ENCODE measurements at regions not wholly inside any gene's neighbourhood (a gene's known extent, or its start where the extent isn't known, plus 50 kb on each side); places are given as distances from the start of the nearest gene placed in this dataset.
A peak's percentile ranks its signal among the peaks of the same experiment; 100 is the strongest.

DNA sequence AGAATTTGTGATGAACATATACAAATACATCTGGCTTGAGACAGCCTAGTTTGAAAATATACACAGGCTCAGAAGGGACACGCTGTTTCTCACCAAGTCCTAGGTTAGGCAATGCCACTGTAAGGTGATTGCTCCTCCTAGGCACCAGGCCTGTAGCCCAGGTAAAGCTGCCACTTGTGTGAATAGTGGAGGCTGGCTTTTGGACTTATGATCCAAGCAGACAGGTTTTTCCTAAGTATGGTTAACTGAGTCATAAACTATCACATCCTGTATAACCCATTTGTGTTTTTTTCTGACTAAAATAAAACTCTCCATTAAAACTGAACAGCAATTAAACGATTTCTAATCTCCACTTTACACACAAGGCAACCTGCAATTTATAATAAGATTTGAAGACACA lies 81.0 kb downstream of the SEMA4F start:
- peaks cover 40% of the 10 kb centered on the region for H3K4me1 ChIP-seq (replicated peaks; ENCODE audit: insufficient read depth)
- TSS peak; percentile 23 for BruUV-seq (replicated peaks)
- H3K9me3 ChIP-seq (ENCODE audit: insufficient read depth, low read depth): peaks cover 17% of the 10 kb centered on the region; the same call in 1 of the 2 replicates
- no peaks in the 10 kb centered on the region for H4K20me1 ChIP-seq (ENCODE audit: insufficient read depth)
- DNase-seq: peak; percentile 14 to 73
- H3K27ac ChIP-seq: peak overlapping the region; percentile 75
- no peak overlapping the region for H3K4me3 ChIP-seq
- peak overlapping the region; percentile 57 for H3K4me2 ChIP-seq
- H3K79me2 ChIP-seq (ENCODE audit: low read depth): no peaks in the 10 kb centered on the region
- ChIA-PET CTCF (interaction anchor here (1.0 kb wide), 1 partner anchor 100 kb away, joined by 13 read pairs; no protein-coding TSS in a partner anchor), POLR2A (ENCODE audit: unreplicated experiment) (interaction anchor here (0.7 kb wide), 1 partner anchor 25 kb away, joined by 7 read pairs; no protein-coding TSS in a partner anchor)
- no peaks in the 10 kb centered on the region for H3K36me3 ChIP-seq (ENCODE audit: low read depth)
- no peaks in the 10 kb centered on the region for H3K27me3 ChIP-seq (ENCODE audit: insufficient read depth, low read depth)
- no peaks in the 10 kb centered on the region for H3K9me2 ChIP-seq (ENCODE audit: insufficient read depth)
- peak overlapping the region; percentile 42; the same call in 1 of the 2 replicates for H2AFZ ChIP-seq
- H3F3A ChIP-seq (ENCODE audit: insufficient read depth, low read depth): peaks cover 7% of the 10 kb centered on the region; the same call in 1 of the 2 replicates
- intact Hi-C loops (cut with micrococcal nuclease; ENCODE audit: unreplicated experiment): no loop called here
- no peak for TF ChIP-seq EZH2 (IDR thresholded peaks at IDR 0.05; ENCODE audit: low read depth)
- TF ChIP-seq, protein P1, sequence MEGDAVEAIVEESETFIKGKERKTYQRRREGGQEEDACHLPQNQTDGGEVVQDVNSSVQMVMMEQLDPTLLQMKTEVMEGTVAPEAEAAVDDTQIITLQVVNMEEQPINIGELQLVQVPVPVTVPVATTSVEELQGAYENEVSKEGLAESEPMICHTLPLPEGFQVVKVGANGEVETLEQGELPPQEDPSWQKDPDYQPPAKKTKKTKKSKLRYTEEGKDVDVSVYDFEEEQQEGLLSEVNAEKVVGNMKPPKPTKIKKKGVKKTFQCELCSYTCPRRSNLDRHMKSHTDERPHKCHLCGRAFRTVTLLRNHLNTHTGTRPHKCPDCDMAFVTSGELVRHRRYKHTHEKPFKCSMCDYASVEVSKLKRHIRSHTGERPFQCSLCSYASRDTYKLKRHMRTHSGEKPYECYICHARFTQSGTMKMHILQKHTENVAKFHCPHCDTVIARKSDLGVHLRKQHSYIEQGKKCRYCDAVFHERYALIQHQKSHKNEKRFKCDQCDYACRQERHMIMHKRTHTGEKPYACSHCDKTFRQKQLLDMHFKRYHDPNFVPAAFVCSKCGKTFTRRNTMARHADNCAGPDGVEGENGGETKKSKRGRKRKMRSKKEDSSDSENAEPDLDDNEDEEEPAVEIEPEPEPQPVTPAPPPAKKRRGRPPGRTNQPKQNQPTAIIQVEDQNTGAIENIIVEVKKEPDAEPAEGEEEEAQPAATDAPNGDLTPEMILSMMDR (conservative IDR thresholded peaks at IDR 0.05): no peak

DNA sequence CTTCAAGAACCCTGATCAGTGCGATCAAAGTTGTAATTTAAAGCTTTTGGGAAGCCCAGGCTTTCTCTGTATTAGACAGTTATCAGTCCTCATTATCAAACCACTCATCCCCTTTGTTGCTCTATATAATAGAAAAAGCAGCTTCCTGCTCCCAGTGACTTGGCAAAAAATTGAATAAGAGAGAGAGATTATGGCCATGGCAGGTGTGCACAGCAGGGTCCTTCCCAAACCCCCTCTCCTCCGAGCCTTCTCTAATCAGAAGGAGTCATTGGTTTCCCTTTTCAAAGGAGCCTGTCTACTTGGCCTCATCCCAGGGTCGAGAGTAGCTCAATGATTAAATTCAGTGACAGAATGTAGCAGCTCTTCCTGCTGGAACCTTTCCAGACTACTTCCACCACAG lies 81.5 kb downstream of the SEMA4F start:
- no peaks in the 10 kb centered on the region for H4K20me1 ChIP-seq (ENCODE audit: insufficient read depth)
- CTCF ChIA-PET: interaction anchor here (1.0 kb wide), 1 partner anchor 100 kb away, joined by 13 read pairs; no protein-coding TSS in a partner anchor
- peaks cover 15% of the 10 kb centered on the region; the same call in 1 of the 2 replicates for H3K9me3 ChIP-seq (ENCODE audit: insufficient read depth, low read depth)
- no peak for TF ChIP-seq EZH2 (IDR thresholded peaks at IDR 0.05; ENCODE audit: low read depth)
- TF ChIP-seq, protein P1 (conservative IDR thresholded peaks at IDR 0.05): no peak
- intact Hi-C loops (cut with micrococcal nuclease; ENCODE audit: unreplicated experiment): no loop called here
- peaks cover 45% of the 10 kb centered on the region for H3K4me1 ChIP-seq (replicated peaks; ENCODE audit: insufficient read depth)
- peak overlapping the region; percentile 57 for H3K4me2 ChIP-seq
- no peaks in the 10 kb centered on the region for H3K9me2 ChIP-seq (ENCODE audit: insufficient read depth)
- peaks cover 13% of the 10 kb centered on the region; the same call in 1 of the 2 replicates for H3F3A ChIP-seq (ENCODE audit: insufficient read depth, low read depth)
- H3K79me2 ChIP-seq (ENCODE audit: low read depth): no peaks in the 10 kb centered on the region
- POLR2A ChIA-PET (ENCODE audit: unreplicated experiment): interaction anchor here (0.7 kb wide), 1 partner anchor 24 kb away, joined by 7 read pairs; no protein-coding TSS in a partner anchor
- H3K4me3 ChIP-seq: no peak overlapping the region
- H2AFZ ChIP-seq: peak overlapping the region; percentile 42; the same call in 1 of the 2 replicates
- no peaks in the 10 kb centered on the region for H3K36me3 ChIP-seq (ENCODE audit: low read depth)
- H3K27ac ChIP-seq: peak overlapping the region; percentile 75
- DNase-seq: no peak
- H3K27me3 ChIP-seq (ENCODE audit: insufficient read depth, low read depth): no peaks in the 10 kb centered on the region
- no TSS peak for BruUV-seq (replicated peaks)

DNA sequence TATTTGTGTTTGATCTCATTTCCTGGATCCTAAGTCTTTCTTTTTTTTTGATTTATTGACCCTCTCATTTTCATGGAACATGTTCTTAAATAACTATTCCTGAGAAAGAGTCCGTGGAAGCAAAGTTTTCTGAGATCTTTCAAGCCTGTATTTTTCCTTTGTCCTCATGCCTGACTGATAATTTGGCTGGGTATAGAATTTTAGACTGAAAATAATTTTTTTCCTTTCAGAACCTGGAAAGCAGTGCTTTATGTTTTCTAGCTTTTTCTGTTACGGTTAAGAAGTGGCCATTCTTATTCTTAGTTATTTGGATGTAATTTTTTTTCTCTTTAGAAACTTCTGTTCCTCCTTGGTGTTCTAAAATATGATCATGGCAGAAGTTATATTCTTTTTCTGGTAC lies 82.5 kb downstream of the SEMA4F start:
- ChIA-PET CTCF (no interaction called here), POLR2A (ENCODE audit: unreplicated experiment) (no interaction called here)
- no peak for TF ChIP-seq EZH2 (IDR thresholded peaks at IDR 0.05; ENCODE audit: low read depth)
- TF ChIP-seq, protein P1 (conservative IDR thresholded peaks at IDR 0.05): no peak
- no peak overlapping the region for H3K4me2 ChIP-seq
- intact Hi-C loops (cut with micrococcal nuclease; ENCODE audit: unreplicated experiment): no loop called here
- H4K20me1 ChIP-seq (ENCODE audit: insufficient read depth): no peaks in the 10 kb centered on the region
- BruUV-seq (replicated peaks): no TSS peak
- no peaks in the 10 kb centered on the region for H3K9me2 ChIP-seq (ENCODE audit: insufficient read depth)
- no peak overlapping the region for H2AFZ ChIP-seq
- H3F3A ChIP-seq (ENCODE audit: insufficient read depth, low read depth): peaks cover 21% of the 10 kb centered on the region; the same call in 1 of the 2 replicates
- no peaks in the 10 kb centered on the region for H3K27me3 ChIP-seq (ENCODE audit: insufficient read depth, low read depth)
- peaks cover 15% of the 10 kb centered on the region; the same call in 1 of the 2 replicates for H3K9me3 ChIP-seq (ENCODE audit: insufficient read depth, low read depth)
- H3K79me2 ChIP-seq (ENCODE audit: low read depth): no peaks in the 10 kb centered on the region
- no peak overlapping the region for H3K4me3 ChIP-seq
- no peak overlapping the region for H3K27ac ChIP-seq
- peaks cover 54% of the 10 kb centered on the region for H3K4me1 ChIP-seq (replicated peaks; ENCODE audit: insufficient read depth)
- no peaks in the 10 kb centered on the region for H3K36me3 ChIP-seq (ENCODE audit: low read depth)
- DNase-seq: no peak

Data from PC-9 (cell line).